Stimulated activated naive CD8-positive, alpha-beta T cell treated with anti-CD3 and anti-CD28 coated beads, Interleukin-15, amount 100 ng/mL, for 72 hours (primary cell): ENCODE measurements at regions not wholly inside any gene's neighbourhood (a gene's known extent, or its start where the extent isn't known, plus 50 kb on each side); places are given as distances from the start of the nearest gene placed in this dataset.
"Not testable (repeated sequence)": the region's sequence is repeated elsewhere in the genome, so short reads cannot be mapped to it uniquely, and the experiment has no call there.

Experiments used
- ATAC-seq: fragments of 150-1000 bp; cut with Tn5 transposase; 2 replicates; pipeline ENCODE4 v1.10.0; 2021; ENCODE audit warnings: mild to moderate bottlenecking, moderate library complexity
- DNase-seq, 2 donors: peaks; one replicate each; pipeline ENCODE4 v3.0.0; 2021 to 2022
- H3K27ac Mint-ChIP-seq, 2 donors: one replicate each; pipeline ENCODE4 v1.8.0; 2022; ENCODE audit warnings: mild to moderate bottlenecking in 2 of 2, mixed read lengths in 2 of 2, moderate library complexity in 2 of 2
- H3K27me3 Mint-ChIP-seq: one replicate; pipeline ENCODE4 v1.8.0; 2022; ENCODE audit warnings: mixed read lengths
- H3K4me1 Mint-ChIP-seq: one replicate; pipeline ENCODE4 v1.8.0; 2022; ENCODE audit warnings: mild to moderate bottlenecking, mixed read lengths
- H3K4me3 Mint-ChIP-seq, 2 donors: one replicate each; pipeline ENCODE4 v1.8.0; 2022; ENCODE audit warnings: mild to moderate bottlenecking in 2 of 2, mixed read lengths in 2 of 2, moderate library complexity in 1 of 2
- H3K9me3 Mint-ChIP-seq, 2 donors: one replicate each; pipeline ENCODE4 v1.8.0; 2022; ENCODE audit warnings: mixed read lengths in 2 of 2

DNA sequence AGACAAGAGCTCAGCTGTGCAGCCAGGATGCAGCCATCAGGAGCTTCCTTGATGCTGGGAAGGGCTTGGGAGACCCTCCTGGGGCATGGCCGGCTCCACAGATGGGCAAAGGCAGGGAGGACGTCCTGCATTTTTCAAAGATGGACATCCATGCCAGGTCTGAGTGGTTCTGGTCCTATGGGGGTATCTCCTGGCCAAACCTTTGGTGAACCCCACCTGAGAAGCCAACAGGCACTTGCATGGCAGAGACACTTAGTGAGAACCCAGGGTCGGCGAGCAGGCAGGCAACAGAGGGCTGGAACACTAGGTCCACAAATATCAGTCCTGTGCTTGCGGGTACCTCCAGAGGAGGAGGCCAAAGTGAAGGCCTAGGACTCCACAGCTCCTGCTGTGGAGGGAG, 70.0 kb downstream of the KCTD15 start:
- DNase-seq (no peak), ATAC-seq (no peak)
- no peak overlapping the region for H3K4me3 Mint-ChIP-seq
- no peak overlapping the region for H3K27ac Mint-ChIP-seq
- no peaks in the 10 kb centered on the region for H3K9me3 Mint-ChIP-seq
- H3K4me1 Mint-ChIP-seq = no peaks in the 10 kb centered on the region
- peaks cover 39% of the 10 kb centered on the region for H3K27me3 Mint-ChIP-seq

DNA sequence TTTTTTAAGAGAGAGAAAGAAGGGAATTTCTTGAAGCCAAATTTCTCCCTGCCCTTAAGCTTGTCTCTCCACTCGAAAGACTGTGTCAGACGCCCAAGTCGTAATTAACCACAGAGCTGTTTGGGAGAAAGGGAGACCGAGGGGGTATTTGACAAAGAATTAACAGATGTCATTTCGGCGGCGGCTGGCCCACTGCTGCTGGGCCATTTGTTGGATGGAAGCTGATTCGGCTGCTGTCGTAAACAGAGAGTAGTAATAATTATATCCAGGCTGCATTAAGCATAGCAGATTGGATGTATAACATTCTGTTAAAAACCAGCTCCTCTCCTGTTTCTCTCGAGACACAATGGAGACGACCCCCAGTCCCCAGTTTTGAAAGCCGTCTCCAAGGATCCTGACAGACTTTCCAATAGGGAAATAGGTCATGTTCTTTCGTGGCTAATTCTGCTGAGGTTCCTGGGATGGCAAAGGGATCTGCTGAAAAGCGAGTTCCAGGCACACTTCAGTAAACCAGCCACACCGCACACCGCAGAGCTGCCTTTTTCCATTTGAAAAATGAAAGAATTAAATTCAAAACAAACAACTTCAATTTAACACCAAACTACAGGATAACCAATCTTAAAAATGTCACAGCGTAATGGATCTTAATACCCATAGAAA, 71.5 kb downstream of the KCTD15 start:
- Mint-ChIP-seq H3K27me3 (peaks cover 39% of the 10 kb centered on the region), H3K4me3 (no peak overlapping the region), H3K27ac (no peak overlapping the region), H3K4me1 (no peaks in the 10 kb centered on the region), H3K9me3 (no peaks in the 10 kb centered on the region)
- DNase-seq = no peak
- no peak for ATAC-seq

DNA sequence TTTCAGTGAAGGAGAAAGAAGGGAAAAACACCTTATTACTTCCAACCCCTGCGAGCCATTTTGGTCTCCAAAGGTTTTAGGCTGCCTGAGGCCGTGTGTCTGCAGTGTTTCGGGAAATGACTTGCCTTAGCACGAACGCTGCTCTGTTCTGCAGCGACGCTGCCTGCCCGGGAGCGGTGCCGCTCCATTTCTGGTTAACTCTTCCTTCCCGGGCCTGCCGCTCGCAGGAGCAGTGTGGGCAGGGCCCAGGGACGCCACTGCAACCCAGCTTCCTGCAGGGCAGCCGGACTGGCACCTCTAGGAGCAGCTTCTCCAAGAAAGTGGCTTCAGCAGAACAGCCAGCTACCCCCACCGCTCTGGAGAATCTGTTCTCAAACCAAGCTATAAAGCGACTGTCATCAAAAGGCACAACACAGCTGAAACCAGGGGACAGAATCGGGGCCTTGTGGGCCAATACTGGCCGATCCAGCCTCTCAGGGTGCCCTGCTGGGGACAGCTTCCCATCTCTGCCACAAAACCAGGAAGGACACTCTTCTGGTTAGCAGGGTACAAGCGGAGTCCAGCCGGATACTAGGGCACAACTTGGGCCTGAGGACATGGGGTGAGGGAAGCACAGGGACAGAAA, 72.2 kb downstream of the KCTD15 start:
- H3K4me3 Mint-ChIP-seq = no peak overlapping the region
- no peak overlapping the region for H3K27ac Mint-ChIP-seq
- ATAC-seq (no peak), DNase-seq (no peak)
- no peaks in the 10 kb centered on the region for H3K4me1 Mint-ChIP-seq
- H3K27me3 Mint-ChIP-seq = peaks cover 39% of the 10 kb centered on the region
- no peaks in the 10 kb centered on the region for H3K9me3 Mint-ChIP-seq

DNA sequence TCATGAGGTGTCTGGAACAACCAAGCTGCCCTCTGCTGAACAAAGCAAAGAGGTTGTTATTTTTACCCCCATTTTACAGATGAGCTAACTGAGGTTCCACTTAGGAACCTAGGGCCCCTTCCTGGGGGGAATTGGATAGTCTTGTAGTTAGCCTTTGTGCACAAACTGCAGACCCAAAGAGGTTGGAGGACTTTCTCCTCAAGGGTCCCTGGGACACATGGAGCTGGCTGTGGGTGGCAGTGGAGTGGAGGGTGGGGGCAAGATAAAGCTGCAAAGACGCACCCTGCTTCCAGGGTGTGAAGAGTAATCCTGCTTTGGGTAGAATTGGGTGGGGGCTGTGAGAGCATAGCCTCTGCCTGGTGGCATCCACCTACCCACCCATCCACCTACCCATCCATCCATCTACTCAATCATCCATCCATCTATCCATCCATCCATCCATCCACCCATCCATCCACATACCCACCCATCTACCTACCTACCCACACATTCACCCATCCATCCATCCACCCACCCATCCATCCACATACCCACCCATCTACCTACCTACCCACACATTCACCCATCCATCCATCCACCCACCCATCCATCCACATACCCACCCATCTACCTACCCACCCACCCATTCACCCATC, 73.7 kb downstream of the KCTD15 start:
- H3K27ac Mint-ChIP-seq, DNase-seq, ATAC-seq, H3K9me3 Mint-ChIP-seq, H3K4me3 Mint-ChIP-seq, H3K4me1 Mint-ChIP-seq: not testable (repeated sequence)
- peaks cover 36% of the 10 kb centered on the region for H3K27me3 Mint-ChIP-seq

DNA sequence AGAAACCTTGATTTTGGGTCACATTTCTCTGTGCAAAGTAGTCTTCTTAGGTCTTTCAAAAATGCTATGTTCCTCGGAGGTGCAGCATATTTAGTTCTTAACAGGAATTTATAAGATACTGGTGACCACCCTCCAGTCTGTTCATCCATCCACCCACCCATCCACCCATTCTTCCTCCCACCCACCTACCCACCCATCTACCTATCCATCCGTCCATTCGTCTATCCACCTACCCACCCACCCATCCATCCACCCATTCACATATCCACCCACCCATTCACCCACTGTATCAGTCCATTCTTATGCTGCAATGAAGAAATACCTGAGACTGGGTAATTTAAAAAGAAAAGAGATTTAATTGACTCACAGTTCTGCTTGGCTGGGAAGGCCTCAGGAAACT, 74.9 kb downstream of the KCTD15 start:
- H3K27me3 Mint-ChIP-seq = peaks cover 32% of the 10 kb centered on the region
- DNase-seq (no peak), ATAC-seq (no peak)
- no peaks in the 10 kb centered on the region for H3K4me1 Mint-ChIP-seq
- H3K9me3 Mint-ChIP-seq = no peaks in the 10 kb centered on the region
- no peak overlapping the region for H3K27ac Mint-ChIP-seq
- H3K4me3 Mint-ChIP-seq = no peak overlapping the region

DNA sequence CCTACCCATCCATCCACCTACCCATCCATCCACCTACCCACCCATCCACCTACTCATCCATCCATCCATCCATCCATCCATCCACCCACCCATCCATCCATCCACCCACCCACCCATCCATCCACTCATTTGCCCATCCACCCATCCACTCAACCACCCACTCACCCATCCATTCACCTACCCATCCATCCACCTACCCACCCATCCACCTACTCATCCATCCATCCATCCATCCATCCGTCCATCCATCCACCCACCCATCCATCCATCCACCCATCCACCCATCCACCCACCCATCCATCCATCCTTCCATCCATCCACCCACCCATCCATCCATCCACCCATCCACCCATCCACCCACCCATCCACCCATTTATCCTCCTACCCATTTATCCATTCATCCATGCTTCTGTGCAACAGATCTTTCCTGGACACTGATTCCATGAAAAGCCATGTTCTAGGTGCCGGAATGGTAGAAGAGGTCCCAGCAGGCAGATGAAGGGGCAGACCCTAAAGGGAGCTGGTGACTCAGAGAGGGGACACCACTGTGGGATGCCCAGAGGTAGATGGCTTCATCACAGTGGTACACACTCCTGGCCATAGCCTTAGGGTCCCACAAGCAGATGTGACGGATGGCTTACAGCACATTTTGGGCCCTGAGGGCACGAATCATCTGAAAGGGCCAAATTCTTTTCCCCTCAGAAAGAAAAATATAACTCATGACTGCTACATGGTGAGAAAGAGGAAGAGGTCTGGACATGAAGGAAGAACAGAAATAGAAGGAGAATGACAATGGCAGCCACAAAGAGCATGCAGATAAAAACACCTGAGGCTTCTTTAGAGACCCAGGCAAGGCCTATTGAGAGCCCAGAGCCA, 76.0 kb downstream of the KCTD15 start:
- no peaks in the 10 kb centered on the region for H3K4me1 Mint-ChIP-seq
- DNase-seq (no peak), ATAC-seq (no peak)
- H3K4me3 Mint-ChIP-seq = no peak overlapping the region
- H3K9me3 Mint-ChIP-seq = no peaks in the 10 kb centered on the region
- H3K27ac Mint-ChIP-seq = no peak overlapping the region
- H3K27me3 Mint-ChIP-seq = peaks cover 30% of the 10 kb centered on the region

DNA sequence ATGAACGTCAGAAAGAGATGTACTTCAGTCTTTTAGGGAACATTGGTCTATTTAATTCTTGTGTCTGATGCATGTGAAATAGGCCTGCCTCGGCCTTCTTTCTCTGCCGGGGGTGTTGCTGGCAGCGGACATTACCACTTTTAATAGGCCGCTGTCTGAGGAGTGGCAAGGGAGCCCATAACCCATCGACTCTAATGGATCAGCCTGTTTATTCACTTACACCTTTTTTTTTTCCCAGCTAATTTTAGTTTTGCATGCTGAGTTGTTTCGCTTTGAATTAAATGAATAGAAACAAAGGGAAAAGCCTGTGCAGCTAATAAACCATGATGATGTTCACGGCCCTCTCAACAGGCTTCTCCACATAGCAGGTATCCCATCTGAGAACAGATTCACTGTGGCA, 78.4 kb downstream of the KCTD15 start:
- no peak for ATAC-seq
- DNase-seq = no peak
- no peak overlapping the region for H3K4me3 Mint-ChIP-seq
- H3K27me3 Mint-ChIP-seq = peaks cover 13% of the 10 kb centered on the region
- no peaks in the 10 kb centered on the region for H3K9me3 Mint-ChIP-seq
- no peak overlapping the region for H3K27ac Mint-ChIP-seq
- H3K4me1 Mint-ChIP-seq = no peaks in the 10 kb centered on the region

DNA sequence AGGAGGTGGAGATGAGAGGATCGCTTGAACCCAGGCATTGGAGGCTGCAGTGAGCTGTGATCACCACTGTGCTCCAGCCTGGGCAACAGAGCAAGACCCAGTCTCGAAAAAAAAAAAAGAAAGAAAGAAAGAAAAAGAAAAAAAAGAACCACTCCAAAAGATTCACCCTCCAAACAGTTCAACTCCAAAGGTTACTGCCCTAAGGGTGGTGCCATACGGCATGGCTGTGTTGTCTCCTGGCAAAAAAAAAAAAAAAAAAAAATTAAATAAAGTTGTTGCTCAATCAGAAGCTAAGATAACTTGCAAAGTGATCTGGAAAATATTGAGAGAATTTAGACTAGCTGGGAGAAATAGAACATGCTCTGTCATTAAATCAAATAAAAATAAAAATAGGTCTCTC, 79.5 kb downstream of the KCTD15 start:
- Mint-ChIP-seq H3K27me3 (peaks cover 11% of the 10 kb centered on the region), H3K4me1 (no peaks in the 10 kb centered on the region), H3K9me3 (no peaks in the 10 kb centered on the region), H3K27ac (no peak overlapping the region), H3K4me3 (no peak overlapping the region)
- DNase-seq (no peak), ATAC-seq (no peak)

DNA sequence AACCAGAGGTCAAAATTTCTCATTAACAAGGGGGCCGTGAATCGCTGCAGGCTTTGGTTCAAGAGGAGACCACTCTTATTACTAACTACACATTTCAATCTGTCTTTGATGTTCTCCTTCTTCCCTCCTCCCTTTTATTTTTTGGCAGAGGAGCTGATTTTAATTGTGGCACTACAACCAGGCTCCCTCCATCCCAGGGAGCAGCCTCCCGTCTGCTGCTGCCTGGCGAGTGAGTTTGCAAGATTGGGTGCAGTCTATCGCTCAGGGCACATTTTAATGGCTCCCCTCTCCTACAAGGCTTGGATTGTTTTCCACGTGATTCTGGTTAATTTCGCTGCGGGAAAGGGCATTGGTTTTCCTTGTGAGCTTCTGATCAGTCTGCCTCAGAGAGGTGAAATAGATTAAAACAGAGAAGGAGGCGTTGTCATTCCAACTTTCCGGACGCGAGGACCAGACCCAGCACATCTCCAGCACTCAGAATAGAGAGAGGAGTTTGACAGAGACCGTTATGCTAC, 81.4 kb downstream of the KCTD15 start:
- Mint-ChIP-seq H3K4me1 (no peaks in the 10 kb centered on the region), H3K27me3 (peaks cover 8% of the 10 kb centered on the region), H3K27ac (peak overlapping the region in 1 of 2 donors; percentile 46), H3K9me3 (no peaks in the 10 kb centered on the region), H3K4me3 (no peak overlapping the region)
- ATAC-seq (no peak), DNase-seq (no peak)

DNA sequence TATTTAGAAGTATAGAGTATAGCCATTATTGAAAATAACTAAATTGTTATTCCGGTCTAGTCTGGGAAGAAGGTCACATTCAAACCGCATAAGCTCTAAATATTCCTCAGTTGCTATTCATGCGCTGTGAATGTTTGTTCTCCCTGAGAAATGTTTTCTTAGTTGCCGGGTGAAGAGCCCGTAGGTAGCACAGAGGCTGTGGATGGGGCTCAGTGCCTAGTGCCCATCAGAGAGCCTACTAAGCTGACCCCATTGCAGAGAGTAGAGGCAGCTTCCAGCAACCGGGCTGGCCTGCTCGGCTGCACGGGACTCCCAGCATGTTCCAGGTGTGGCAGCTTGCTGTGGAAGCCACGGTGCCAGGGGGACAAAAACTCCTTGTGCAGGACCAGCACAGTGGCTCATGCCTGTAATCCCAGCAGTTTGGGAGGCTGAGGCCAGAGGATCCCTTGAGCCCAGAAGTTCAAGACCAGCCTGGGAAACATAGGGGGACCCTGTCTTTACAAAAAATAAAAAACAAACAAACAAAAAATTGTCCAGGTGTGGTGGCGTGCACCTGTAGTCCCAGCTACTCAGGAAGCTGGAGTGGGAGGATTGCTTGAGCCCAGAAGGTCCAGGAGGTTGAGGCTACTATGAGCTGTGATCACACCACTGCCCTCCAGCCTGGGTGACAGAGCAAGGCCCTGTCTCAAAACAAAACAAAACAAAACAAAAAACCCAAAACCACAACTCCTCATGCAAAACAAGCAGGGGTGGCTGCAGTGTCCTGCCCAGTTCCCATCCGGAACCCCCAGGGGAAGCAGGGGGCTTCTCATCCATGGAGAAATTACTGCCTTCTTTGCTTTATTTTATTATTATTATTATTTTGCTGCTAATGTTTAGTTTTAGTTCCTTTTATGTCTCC, 82.5 kb downstream of the KCTD15 start:
- Mint-ChIP-seq H3K27ac (no peak overlapping the region), H3K9me3 (no peaks in the 10 kb centered on the region), H3K4me1 (no peaks in the 10 kb centered on the region), H3K4me3 (no peak overlapping the region), H3K27me3 (peaks cover 8% of the 10 kb centered on the region)
- no peak for ATAC-seq
- no peak for DNase-seq

DNA sequence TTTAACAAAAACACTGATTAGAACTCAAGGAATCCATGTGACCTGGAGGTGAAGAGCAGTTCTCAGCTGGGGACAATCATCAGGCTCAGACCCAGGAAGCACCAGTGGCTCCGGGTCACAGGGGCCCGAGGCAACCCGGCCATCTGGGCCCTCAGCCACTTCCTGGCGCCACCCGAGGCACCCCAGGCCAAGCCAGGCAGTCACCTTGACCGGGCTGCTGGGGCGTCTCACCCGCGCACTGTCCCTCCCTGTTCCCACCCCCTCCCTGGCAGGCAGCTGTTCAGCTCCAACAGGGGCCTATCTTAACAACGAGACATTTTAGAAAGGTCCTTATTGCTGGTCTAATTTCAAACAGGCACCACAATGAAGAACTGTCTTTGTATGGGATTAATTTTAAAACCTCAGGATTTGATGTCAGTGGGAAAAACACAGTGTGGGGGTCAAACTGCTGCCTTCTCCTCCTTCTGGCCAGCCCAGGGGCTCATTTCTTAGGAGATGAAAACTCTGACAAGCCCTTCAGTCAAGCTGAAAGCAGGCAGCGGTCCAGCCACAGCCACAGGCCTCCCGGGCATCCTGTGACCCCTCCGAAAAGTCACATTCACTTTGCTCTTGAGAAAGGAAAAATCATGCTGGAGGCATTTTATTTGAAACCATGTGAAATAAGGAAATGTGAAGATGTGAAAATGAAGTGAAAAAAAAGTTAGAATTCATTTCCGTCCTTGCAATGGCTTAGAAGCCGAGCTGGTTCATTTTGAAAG, 83.3 kb downstream of the KCTD15 start:
- Mint-ChIP-seq H3K4me3 (no peak overlapping the region), H3K4me1 (no peaks in the 10 kb centered on the region), H3K9me3 (no peaks in the 10 kb centered on the region), H3K27ac (no peak overlapping the region), H3K27me3 (peaks cover 8% of the 10 kb centered on the region)
- no peak for ATAC-seq
- DNase-seq = no peak

DNA sequence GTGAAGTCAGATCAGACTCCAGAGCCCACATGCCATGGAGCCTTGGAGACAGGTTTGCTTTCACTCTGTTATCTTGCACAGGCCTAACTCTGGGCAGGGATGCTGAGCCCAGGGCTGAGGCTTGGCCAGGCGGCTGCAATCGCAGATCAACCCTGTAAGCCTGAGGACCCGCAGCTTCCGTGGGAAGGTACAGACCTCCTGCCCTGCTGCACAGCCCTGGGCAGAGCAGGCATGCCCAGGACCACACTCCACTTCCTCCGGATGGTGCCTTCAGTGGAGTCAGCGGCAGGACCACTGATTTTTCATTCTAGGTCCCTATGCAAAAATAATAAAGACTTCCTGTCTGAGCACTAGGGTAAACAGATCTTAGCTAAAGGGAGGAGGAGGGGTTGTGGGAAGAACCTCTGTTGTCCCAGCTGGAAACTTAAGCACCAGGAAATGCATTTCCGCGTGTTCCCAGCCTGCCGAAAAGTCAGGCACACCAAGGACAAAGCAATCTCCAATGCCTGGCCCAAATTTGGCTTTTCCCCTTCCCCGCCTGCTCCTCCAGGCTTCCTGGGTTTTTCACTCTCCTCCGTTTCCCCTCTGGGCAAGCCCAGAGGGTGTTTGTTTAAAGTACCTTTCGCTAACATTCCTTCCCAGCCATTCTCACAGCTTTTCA, 87.3 kb downstream of the KCTD15 start:
- Mint-ChIP-seq H3K9me3 (no peaks in the 10 kb centered on the region), H3K27me3 (peaks cover 16% of the 10 kb centered on the region), H3K27ac (no peak overlapping the region), H3K4me3 (no peak overlapping the region), H3K4me1 (no peaks in the 10 kb centered on the region)
- ATAC-seq (peak; percentile 50), DNase-seq (no peak)

DNA sequence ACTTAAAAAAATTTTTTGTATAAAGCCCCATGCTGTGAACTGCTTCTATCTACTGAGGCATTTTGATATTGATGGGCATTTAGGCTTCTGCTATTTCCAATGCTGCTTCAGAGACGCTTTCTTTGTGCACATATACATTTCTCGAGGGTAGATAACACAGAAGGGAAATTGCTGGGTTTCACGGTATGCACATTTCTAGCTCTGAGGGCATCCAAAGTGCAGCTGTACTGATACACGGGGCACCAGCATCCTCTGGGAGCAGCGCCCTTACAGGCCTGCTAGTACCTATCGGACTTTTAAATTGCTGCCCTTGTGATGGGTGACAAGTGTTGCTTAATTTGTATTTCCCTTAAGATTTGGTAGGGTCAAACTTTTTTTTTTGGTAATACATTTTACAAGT, 88.6 kb downstream of the KCTD15 start:
- DNase-seq (no peak), ATAC-seq (no peak)
- peaks cover 24% of the 10 kb centered on the region for H3K27me3 Mint-ChIP-seq
- H3K4me3 Mint-ChIP-seq = no peak overlapping the region
- no peaks in the 10 kb centered on the region for H3K9me3 Mint-ChIP-seq
- no peaks in the 10 kb centered on the region for H3K4me1 Mint-ChIP-seq
- H3K27ac Mint-ChIP-seq = no peak overlapping the region

DNA sequence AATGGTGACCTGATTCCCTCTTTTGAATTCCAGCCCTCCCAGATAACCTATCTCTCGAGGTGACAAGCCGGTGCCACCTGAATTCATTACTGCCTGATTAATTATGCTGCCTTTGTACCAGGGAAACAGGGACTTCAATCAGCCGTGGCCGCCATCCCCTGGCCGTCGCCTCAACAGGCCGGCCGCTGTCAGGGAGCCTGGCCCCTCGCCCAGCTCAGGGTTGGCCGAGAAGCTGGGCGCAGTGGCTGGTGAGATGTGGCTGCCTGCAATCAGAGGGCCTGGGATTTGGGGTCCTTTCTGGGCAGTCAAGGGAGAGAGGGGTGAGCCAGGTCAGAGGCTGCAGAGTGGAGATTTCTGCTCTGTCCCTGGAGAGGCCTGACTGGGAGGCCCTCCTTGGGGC, 91.2 kb downstream of the KCTD15 start:
- H3K4me3 Mint-ChIP-seq = no peak overlapping the region
- DNase-seq = no peak
- no peak for ATAC-seq
- no peaks in the 10 kb centered on the region for H3K4me1 Mint-ChIP-seq
- H3K27ac Mint-ChIP-seq = no peak overlapping the region
- peaks cover 25% of the 10 kb centered on the region for H3K27me3 Mint-ChIP-seq
- no peaks in the 10 kb centered on the region for H3K9me3 Mint-ChIP-seq
